Osteocyte (in vitro differentiated cells): ENCODE measurements at regions not wholly inside any gene's neighbourhood (a gene's known extent, or its start where the extent isn't known, plus 50 kb on each side); places are given as distances from the start of the nearest gene placed in this dataset.

Experiments used
- DNase-seq: peaks from one replicate; pipeline ENCODE4 v3.0.0; 2021; ENCODE audit warnings: mixed read lengths; ENCODE audit not compliant: unreplicated experiment; ENCODE audit errors: extremely low spot score
- H3K27ac Mint-ChIP-seq: one replicate; pipeline ENCODE4 v1.8.0; 2021; ENCODE audit warnings: mild to moderate bottlenecking, mixed read lengths; ENCODE audit not compliant: unreplicated experiment
- H3K27me3 Mint-ChIP-seq: one replicate; pipeline ENCODE4 v1.8.0; 2021; ENCODE audit warnings: mixed read lengths; ENCODE audit not compliant: unreplicated experiment
- H3K36me3 Mint-ChIP-seq: one replicate; pipeline ENCODE4 v1.8.0; 2021; ENCODE audit warnings: mixed read lengths; ENCODE audit not compliant: unreplicated experiment
- H3K4me1 Mint-ChIP-seq: one replicate; pipeline ENCODE4 v1.8.0; 2021; ENCODE audit warnings: mixed read lengths; ENCODE audit not compliant: unreplicated experiment
- H3K4me3 Mint-ChIP-seq: one replicate; pipeline ENCODE4 v1.8.0; 2021; ENCODE audit warnings: mild to moderate bottlenecking, moderate library complexity, mixed read lengths; ENCODE audit not compliant: unreplicated experiment
- H3K9me3 Mint-ChIP-seq: one replicate; pipeline ENCODE4 v1.8.0; 2021; ENCODE audit warnings: mixed read lengths; ENCODE audit not compliant: unreplicated experiment
- CTCF ChIP-seq: fragments of 200-600 bp; sonication (generic); IDR thresholded peaks from 2 replicates; pipeline ENCODE4 v1.5.0; 2021; ENCODE audit warnings: antibody characterized with exemption, mild to moderate bottlenecking, moderate library complexity

DNA sequence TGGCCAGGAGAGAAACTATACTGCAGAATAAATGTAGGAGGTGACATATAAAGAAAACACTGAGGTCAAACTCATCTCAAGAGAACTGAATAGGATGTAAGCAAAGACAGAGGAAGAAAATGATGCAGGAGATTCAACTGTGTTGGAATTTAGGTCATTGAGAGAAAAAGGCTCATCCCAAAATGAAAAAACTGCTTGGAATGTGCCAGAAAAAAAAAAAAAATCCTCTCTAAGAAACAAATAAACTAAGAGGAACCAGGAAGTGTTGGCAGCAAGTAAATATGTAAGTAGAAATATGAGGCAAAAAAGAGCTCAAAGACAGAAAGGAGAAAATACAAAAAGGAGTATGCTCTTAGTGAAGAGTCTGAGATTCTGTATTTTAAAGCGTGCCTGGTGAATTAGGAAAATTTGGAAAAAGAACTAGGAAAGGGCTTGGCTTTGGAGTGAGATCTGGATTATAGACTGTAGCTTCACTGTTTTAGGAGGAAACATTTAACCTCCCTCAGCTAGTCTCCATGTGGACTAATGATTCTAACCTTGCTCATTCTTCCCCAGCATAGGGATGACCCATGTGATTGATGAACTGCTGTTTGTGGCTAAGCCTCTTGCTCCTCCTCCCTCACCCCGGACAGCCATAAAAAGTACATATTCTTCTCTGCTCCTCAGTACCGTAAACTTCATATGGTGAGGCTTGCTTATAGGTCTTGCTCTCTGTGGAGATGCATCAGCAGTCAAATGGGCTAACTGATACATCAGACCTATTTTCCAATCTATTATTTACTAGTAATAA lies 185.6 kb upstream of the POU5F2 start:
- Mint-ChIP-seq H3K9me3 (peaks cover 2% of the 10 kb centered on the region), H3K27me3 (no peaks in the 10 kb centered on the region), H3K27ac (no peak overlapping the region), H3K4me3 (no peak overlapping the region), H3K4me1 (peaks cover 27% of the 10 kb centered on the region), H3K36me3 (peaks cover 1% of the 10 kb centered on the region)
- no peak for TF ChIP-seq CTCF
- no peak for DNase-seq

- Mint-ChIP-seq H3K27ac (no peak overlapping the region), H3K36me3 (peaks cover 7% of the 10 kb centered on the region), H3K27me3 (no peaks in the 10 kb centered on the region), H3K4me3 (no peak overlapping the region), H3K9me3 (peaks cover 4% of the 10 kb centered on the region), H3K4me1 (peaks cover 27% of the 10 kb centered on the region)
- TF ChIP-seq CTCF: no peak
- no peak for DNase-seq
Measured at GRCh38 chr5:93925321-93925720, 183.9 kb upstream of the POU5F2 start.

GRCh38 chr5:93924628-93925027 lies 183.2 kb upstream of the POU5F2 start:
- peaks cover 7% of the 10 kb centered on the region for H3K36me3 Mint-ChIP-seq

DNA sequence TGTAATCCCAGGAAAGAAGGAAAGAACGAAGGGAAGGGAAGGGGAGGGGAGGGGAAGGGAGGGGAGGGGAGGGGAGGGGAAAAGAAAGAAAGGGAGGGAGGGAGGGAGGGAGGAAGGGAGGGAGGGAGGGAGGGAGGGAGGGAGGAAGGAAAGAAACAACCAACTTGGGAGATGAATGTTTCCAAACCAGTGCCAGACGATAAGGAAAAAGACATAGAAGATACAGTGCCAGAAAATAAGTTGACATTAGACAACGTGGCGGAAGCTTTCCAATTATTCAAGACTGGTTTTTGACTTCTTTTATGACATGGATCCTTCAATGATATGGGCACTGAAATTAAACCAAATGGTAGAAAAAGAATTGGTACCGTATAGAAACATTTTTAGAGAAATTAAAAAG lies 181.2 kb upstream of the POU5F2 start:
- Mint-ChIP-seq H3K36me3 (peaks cover 7% of the 10 kb centered on the region), H3K9me3 (peaks cover 4% of the 10 kb centered on the region), H3K27me3 (no peaks in the 10 kb centered on the region), H3K4me1 (peaks cover 13% of the 10 kb centered on the region), H3K4me3 (no peak overlapping the region), H3K27ac (no peak overlapping the region)
- TF ChIP-seq CTCF: no peak
- no peak for DNase-seq

More at GRCh38 chr5:93924628-93925027, 183.2 kb upstream of the POU5F2 start:
- peaks cover 27% of the 10 kb centered on the region for H3K4me1 Mint-ChIP-seq
- DNase-seq: no peak
- H3K27me3 Mint-ChIP-seq: no peaks in the 10 kb centered on the region
- TF ChIP-seq CTCF: no peak
- H3K9me3 Mint-ChIP-seq: peaks cover 4% of the 10 kb centered on the region
- no peak overlapping the region for H3K4me3 Mint-ChIP-seq
- no peak overlapping the region for H3K27ac Mint-ChIP-seq

GRCh38 chr5:93921001-93921400 lies 179.6 kb upstream of the POU5F2 start:
- Mint-ChIP-seq H3K4me1 (peaks cover 4% of the 10 kb centered on the region), H3K27me3 (no peaks in the 10 kb centered on the region), H3K36me3 (peaks cover 7% of the 10 kb centered on the region), H3K4me3 (no peak overlapping the region), H3K9me3 (peaks cover 4% of the 10 kb centered on the region), H3K27ac (no peak overlapping the region)
- no peak for TF ChIP-seq CTCF
- no peak for DNase-seq
